Islet precursor cell (in vitro differentiated cells): ENCODE measurements at regions not wholly inside any gene's neighbourhood (a gene's known extent, or its start where the extent isn't known, plus 50 kb on each side); places are given as distances from the start of the nearest gene placed in this dataset.
"Not testable (repeated sequence)": the region's sequence is repeated elsewhere in the genome, so short reads cannot be mapped to it uniquely, and the experiment has no call there.

ENCODE experiments used
- DNase-seq: peaks from one replicate; pipeline ENCODE4 v3.0.0-alpha.2; 2018

- DNase-seq = no peak
Measured at GRCh38 chr3:26422415-26422814, 200.2 kb upstream of the LRRC3B start.

DNA sequence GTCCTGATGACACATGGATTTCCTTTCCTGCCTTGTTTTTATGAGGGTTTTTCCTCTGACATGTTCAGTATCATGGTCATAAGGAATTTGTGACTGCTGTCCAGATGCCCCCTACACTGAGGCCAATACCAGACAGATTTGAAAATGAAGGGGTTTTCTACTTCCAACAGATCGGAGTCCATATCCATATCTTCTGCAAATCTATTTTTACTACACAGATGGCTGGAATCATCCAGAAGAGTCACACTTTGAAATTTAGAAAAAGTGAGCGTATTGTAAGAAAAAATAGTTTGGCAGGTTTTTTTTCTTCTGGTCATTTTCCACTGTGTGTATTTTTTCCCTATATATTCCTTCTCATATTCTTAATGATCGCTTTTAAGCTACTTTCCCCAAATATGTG lies 197.5 kb upstream of the LRRC3B start:
- DNase-seq = no peak

DNA sequence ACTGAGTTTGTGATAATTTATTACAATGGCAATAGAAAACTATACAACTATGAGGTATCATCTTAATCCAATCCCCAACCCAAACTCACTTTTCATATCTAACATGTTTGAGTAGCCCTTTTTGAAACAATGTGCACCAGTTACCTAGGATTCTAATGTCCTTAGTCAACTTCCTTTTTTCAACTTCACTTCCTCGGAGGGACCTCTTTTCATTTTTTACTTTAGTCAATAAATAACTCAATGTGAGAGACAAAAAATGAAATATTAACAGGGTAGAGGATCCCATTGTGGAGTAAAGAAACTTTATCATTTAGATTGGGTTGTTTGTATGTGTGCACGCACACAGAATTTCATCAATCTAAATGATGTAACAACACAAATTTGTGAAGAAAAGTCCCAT lies 193.6 kb upstream of the LRRC3B start:
- no peak for DNase-seq

- no peak for DNase-seq
Measured at GRCh38 chr3:26437678-26438077, 184.9 kb upstream of the LRRC3B start.

DNA sequence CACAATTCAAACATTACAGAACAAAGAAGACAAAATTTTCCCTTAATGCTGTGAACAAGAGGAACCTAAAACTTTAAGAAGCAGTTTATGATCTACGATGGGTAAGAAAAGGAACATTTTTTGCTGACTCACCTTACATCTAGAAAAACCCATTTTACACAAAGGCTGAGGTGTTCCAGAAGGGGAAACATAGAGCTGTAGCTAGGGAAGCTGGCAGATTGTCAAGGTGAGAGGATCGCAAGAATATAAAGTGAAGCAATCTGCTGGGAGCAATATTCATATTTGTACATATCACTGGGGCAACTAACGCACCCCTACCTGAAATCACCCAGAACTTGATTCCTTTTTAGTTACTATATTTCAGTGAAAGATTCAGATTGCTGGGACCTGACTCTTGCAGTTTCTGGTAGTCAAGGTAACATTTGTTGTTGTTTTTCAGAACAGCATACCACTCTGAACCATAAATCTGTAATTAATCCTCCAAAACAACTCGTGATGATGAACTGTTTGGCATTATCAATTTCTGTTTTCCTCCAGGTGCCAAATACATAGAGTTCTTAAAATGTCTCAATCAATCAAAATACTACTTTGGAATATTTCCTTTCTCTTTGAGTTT lies 184.1 kb upstream of the LRRC3B start:
- DNase-seq = no peak

DNA sequence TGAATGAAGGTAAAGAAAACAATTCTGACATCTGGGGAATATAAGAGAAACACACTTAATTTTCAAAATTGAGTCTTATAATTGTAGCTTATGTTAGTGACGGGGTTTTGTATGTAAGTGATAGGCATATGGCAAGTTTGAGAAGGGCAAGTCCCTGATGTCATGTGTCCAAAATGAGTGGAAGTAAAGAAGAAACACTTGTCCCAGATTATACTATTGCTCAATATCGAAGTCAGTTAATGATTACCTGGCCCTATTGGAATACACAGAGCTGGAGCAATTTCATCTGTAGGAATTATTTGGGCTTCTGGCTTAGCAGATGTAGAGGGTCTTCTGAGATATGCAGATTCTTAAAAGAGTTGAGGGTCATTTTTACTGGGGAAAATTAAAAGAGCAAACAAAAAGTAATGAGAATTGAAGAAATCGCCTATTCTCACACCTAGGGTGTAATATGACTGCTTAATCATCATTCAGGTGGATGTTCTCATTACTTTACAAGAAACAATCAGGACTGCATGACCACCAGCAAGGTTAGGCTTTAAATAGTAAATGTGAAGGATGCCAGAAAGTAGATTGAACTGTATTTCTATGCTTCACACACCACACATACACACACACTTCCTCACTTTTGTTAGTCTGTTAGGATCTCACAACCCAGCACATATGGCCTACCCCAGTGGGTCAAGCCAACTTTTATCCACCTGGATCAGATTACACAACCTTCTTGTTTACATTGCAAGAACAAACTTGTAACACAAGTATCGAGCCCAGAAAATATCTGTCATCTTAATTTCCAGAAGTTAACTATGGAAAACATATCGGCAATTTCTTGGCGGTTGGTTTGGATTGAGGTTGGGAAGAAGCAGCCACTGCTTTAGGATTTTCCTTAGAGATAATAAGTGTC lies 183.3 kb upstream of the LRRC3B start:
- no peak for DNase-seq

- DNase-seq = no peak
Measured at GRCh38 chr3:26449996-26450395, 172.6 kb upstream of the LRRC3B start.

DNA sequence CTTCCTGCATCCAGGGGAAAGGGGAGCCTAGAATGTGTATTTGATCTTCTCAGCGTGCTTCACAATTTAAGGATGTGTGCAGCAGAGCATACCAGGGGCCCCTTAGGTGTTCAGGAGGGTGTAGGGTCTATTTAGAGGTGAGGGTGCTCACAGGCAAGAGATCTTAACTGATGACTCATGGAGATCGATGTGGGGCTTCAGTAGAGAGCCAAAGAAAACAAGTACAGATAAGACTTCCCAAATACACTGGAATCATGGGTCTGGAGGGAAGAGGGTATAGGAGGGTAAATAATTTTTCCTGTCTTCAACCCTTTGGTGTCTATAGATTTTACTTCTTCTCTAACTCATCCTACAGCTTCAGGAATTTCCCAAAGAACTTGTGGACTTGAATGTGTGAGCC lies 170.2 kb upstream of the LRRC3B start:
- DNase-seq = no peak

DNA sequence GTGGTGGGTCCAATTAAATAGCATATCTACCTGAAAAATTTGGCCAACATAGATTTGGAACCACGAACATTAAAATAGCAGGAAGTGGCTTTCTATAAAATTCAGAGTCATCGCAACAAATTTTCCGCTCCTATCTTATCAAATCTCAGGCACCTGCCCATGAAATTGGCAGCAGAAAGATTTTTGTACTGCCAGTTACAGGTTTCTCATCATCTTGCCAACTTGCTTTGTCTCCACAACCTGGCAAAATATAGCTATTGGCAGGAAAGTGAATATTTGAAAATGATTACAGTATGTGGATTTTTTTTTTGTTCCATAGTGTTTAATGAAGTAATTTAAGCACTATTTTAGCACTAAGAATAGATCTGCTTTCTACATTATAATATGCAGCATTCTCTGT lies 161.6 kb upstream of the LRRC3B start:
- DNase-seq = no peak

DNA sequence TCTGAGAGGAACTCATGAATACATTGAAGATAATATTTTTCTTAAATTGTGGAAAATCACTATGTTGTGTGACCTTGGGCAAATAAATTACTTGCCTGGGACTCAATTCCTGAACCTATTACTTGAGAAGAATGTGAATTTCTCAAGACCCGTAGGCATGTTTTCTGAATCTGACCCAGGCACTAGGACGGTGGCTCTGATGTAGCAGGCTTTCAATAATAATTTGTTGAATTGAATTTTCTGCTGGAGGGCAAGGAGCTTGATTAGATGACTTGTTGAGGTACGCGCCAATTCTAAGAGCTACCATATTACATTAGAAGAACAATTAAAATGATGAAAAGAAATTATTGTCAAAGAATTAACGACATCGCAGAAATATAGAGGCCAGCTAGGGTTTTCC lies 150.2 kb upstream of the LRRC3B start:
- no peak for DNase-seq

- DNase-seq = no peak
Measured at GRCh38 chr3:26474706-26475105, 147.9 kb upstream of the LRRC3B start.

GRCh38 chr3:26480377-26480776 lies 142.2 kb upstream of the LRRC3B start:
- DNase-seq = no peak

DNA sequence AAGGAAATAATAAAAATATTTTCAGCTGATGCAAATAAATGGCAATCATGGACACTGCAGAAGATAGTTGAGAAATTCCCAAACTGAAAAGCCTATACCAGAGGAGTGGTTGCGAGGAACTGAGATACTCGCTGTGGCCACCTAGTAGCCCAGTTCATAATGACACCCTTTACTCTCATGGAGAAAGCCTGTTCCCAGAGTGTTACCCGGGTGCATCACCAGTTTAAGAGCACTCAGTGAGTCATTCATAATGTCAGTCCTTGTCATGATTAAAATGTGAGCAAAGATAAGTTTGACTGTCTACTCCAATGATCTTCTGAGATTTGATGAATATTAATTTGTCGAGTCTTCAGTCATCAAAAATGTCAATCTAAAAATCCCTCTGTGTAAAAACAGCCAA lies 138.4 kb upstream of the LRRC3B start:
- DNase-seq = peak; percentile 62

DNA sequence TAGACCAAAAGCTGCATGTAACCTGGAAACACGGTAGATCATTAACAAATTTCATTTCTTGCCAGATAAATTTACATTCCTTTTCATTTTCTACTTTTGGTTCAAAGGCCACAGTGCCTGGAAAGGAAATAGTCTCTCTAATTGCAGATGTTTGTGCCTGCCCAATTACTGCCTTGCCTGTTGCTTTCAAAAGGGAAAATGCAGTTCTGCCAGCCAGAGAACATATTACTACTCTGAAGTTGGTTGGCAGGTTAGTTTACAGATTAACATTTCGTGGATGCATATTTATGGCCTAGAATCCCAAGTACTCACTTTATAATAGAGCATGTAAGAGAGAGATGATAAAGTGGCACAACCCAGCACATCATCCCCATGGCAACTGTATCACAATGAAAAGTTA lies 124.3 kb upstream of the LRRC3B start:
- DNase-seq = no peak

- no peak for DNase-seq
Measured at GRCh38 chr3:26505399-26505798, 117.2 kb upstream of the LRRC3B start.

- DNase-seq = not testable (repeated sequence)
Measured at GRCh38 chr3:26514445-26515029, 108.0 kb upstream of the LRRC3B start.

DNA sequence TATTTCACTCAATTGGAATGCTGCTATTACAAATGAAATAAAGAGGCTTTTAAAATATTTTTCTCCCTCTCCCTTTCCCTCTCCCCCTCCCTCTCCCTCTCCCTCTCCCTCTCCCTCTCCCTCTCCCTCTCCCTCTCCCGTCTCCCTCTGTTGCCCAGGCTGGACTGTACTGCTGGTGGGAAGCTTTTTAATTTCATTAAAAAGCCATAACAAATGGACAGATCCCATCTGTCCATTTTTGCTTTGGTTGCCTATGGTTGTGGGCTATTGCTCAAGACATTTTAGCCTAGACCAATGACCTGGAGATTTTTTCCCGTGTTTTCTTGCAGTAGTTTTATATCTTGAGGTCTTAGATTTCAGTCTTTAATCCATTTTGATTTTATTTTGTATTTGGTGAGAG lies 107.2 kb upstream of the LRRC3B start:
- DNase-seq = no peak

GRCh38 chr3:26521261-26521660 lies 101.3 kb upstream of the LRRC3B start:
- DNase-seq = no peak

DNA sequence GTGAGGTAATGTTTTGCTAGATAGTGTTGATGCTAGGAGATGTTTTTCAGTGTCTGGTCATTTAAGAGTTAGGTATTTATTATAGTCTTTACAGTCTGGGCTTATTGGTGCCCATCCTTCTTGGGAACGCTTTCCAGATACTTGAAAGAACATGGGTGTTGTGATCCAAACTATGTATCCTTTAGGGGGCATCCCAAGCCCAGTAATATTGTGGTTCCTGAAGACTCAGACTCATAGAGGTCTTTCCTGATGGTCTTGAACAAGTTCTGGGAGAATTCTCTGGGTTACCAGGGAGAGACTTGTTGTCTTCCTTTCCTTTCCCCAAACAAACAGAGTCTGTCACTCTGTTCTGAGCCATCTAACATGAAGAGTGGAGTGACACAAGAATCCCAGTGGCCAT lies 99.7 kb upstream of the LRRC3B start:
- no peak for DNase-seq

DNA sequence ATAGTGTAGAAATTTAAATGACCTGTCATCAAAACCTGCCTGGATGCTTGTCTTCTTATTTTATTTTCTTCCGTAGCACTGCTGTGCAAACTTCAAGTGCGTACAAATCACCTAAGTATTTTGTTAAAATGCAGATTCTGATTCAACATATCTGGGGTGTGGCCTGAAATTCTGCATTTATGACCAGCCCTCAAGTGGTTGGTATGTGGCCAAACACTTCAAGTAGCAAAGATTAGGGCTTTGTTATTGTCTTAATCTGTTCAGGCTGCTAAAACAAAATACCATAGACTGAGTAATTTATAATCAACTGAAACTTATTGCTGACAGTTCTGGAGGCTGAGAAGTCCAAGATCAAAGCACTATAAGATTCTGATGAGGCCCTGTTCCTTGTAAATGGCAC lies 97.6 kb upstream of the LRRC3B start:
- no peak for DNase-seq

- DNase-seq = no peak
Measured at GRCh38 chr3:26535151-26535550, 87.4 kb upstream of the LRRC3B start.

DNA sequence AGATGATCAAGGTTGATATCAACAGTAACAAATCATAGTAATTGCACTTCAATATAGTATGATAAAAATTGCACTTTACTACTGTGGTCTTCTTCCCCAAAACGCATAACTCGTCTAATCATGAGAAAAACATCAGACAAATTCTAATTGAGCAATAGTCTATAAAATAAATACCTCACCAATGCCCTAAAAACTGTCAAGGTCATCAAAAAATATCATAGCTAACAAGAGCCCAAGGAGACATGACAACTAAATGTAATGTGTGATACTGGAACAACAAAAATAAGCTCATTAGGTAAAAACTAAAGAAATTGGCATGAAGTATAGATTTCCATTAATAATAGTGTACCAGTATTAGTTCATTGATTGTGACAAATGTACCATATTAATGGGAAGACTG lies 85.6 kb upstream of the LRRC3B start:
- no peak for DNase-seq

DNA sequence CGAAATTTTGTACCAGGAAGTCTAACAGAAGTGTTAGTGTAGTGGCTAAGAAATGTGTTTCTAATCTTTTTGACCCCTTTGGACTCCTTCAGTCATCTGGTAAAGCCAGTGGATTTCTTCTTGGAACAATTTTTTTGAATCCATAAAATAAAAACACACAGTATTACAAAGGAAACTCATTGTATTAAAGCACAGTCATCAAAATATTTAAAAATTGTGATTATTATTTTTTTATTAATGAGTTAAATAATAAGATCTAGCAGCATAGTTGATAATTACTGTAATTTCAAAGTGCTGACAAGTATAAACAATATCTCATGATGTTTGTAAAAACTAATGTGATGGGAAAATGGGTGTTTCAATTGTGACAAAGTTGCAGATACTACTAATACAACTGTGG lies 72.2 kb upstream of the LRRC3B start:
- DNase-seq = no peak

DNA sequence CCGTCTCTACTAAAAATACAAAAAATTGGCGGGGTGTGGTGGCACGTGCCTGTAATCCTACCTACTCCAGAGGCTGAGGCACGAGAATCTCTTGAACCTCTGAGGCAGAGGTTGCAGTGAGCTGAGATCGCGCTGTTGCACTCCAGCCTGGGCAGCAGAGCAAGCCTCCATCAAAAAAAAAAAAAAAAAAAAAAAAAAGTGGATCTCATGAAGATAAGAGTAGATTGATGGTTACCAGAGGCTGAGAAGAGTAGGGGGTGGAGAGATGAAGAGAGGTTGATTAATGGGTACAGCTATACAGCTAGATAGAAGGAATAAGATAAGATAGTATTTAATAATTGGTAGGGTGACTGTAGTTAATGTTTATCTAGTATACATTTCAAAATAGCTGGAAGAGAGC lies 65.9 kb upstream of the LRRC3B start:
- DNase-seq = no peak
